ENCODE measurements at regions not wholly inside any gene's neighbourhood (a gene's known extent, or its start where the extent isn't known, plus 50 kb on each side); places are given as distances from the start of the nearest gene placed in this dataset.

DNA sequence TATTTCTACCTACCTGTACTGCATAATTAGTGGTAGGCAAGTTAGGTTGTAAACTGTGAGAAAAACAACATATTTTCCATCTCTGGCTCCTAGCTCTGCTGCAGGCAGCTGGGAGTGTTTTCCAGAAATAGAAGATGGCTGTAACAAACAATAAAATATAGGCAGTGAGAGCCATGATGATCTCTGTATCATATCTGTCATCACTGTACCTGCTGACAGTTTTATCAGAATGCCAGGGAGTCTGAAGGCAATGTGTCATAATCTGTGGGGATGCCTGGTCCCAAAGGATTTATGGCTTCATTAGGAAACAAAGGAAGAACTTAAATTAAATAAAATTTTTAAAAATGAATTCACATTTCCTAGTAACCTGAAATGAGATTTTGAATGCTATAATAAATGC is 160.9 kb upstream of the SMIM30 start:
- TF ChIP-seq POLR2A (IDR thresholded peaks at IDR 0.05) = no peak
- TF ChIP-seq, protein P1, sequence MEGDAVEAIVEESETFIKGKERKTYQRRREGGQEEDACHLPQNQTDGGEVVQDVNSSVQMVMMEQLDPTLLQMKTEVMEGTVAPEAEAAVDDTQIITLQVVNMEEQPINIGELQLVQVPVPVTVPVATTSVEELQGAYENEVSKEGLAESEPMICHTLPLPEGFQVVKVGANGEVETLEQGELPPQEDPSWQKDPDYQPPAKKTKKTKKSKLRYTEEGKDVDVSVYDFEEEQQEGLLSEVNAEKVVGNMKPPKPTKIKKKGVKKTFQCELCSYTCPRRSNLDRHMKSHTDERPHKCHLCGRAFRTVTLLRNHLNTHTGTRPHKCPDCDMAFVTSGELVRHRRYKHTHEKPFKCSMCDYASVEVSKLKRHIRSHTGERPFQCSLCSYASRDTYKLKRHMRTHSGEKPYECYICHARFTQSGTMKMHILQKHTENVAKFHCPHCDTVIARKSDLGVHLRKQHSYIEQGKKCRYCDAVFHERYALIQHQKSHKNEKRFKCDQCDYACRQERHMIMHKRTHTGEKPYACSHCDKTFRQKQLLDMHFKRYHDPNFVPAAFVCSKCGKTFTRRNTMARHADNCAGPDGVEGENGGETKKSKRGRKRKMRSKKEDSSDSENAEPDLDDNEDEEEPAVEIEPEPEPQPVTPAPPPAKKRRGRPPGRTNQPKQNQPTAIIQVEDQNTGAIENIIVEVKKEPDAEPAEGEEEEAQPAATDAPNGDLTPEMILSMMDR (IDR thresholded peaks at IDR 0.05) = no peak
